HepG2 (cell line): ENCODE measurements at regions not wholly inside any gene's neighbourhood (a gene's known extent, or its start where the extent isn't known, plus 50 kb on each side); places are given as distances from the start of the nearest gene placed in this dataset.

Source experiments
- ATAC-seq: fragments of 200-7000 bp; cut with Tn5 transposase; 3 replicates; pipeline ENCODE4 v1.9.1; 2020; ENCODE audit warnings: mild to moderate bottlenecking, moderate library complexity
- BruUV-seq: library from RNA; stranded (reverse); fragments of 400-500 nt; replicated peaks from 2 replicates; lab custom pipeline; 2021; lab: Mats Ljungman, UMichigan
- CTCF ChIA-PET: fragments of 300-600 bp; formaldehyde crosslinking; extraction: SDS; loops from one replicate; lab custom pipeline; 2021; ENCODE audit warnings: low total read pairs, inconsistent platforms, low intra/inter-chr PET ratio; lab: Yijun Ruan, JAX
- POLR2A ChIA-PET: fragments of 350-600 bp; sonication (Branson Sonifier 250); formaldehyde crosslinking; loops from one replicate; lab custom pipeline; 2020; ENCODE audit warnings: antibody characterized with exemption, inconsistent platforms; lab: Yijun Ruan, JAX
- DNase-seq: peaks from one replicate; pipeline ENCODE4 v3.0.0-alpha.2; 2015; ENCODE audit warnings: low spot score
- FAIRE-seq: peaks from 3 replicates; lab custom pipeline; 2011; peaks lifted over from hg19 to GRCh38; lab: Jason Lieb, UNC
- H2AFZ ChIP-seq: one replicate; pipeline ENCODE4 v1.6.1; 2011; ENCODE audit warnings: low read length, inconsistent platforms
- H3K27ac ChIP-seq: fragments of 300-600 bp; 3 replicates; pipeline ENCODE4 v1.8.0; 2011; ENCODE audit warnings: mixed run types, mild to moderate bottlenecking, mixed read lengths, low read length, inconsistent platforms; ENCODE audit not compliant: insufficient read depth; ENCODE audit errors: extremely low read length
- H3K27me3 ChIP-seq, 2 experiments: fragments of 200-600 bp in 1 of 2; 2 replicates in 1 of 2; 3 replicates in 1 of 2; pipeline versions ENCODE4 v1.6.0 to v1.8.0; 2011; ENCODE audit warnings: low read length in 2 of 2, mild to moderate bottlenecking in 2 of 2, moderate library complexity in 2 of 2, inconsistent platforms in 1 of 2; ENCODE audit not compliant: insufficient read depth in 2 of 2, control insufficient read depth in 1 of 2
- H3K36me3 ChIP-seq, 2 experiments: fragments of 200-600 bp in 1 of 2; replicated peaks in 1 of 2; 2 replicates in 1 of 2; 3 replicates in 1 of 2; pipeline versions ENCODE4 v1.5.1 to v1.8.0; 2011; ENCODE audit warnings: low read length in 2 of 2, inconsistent platforms in 1 of 2; ENCODE audit not compliant: insufficient read depth in 2 of 2, control insufficient read depth in 1 of 2
- H3K4me1 ChIP-seq: 2 replicates; pipeline ENCODE4 v1.5.1; 2012; ENCODE audit warnings: low read length, inconsistent platforms; ENCODE audit not compliant: insufficient read depth
- H3K4me2 ChIP-seq: 2 replicates; pipeline ENCODE4 v1.6.0; 2011; ENCODE audit warnings: low read depth, low read length, inconsistent platforms
- H3K4me3 ChIP-seq, 3 experiments: fragments of 200-600 bp in 1 of 3; sonication (generic), shearing (Covaris generic) in 1 of 3; replicated peaks in 1 of 3; 2 replicates each; pipeline ENCODE4 v1.5.1; 2011 to 2016; ENCODE audit warnings: low read length in 3 of 3, inconsistent platforms in 2 of 3, low read depth in 2 of 3, mild to moderate bottlenecking in 2 of 3, control low read depth in 1 of 3, mixed read lengths in 1 of 3; ENCODE audit not compliant: insufficient read depth in 1 of 3
- H3K79me2 ChIP-seq: one replicate; pipeline ENCODE4 v1.6.1; 2011; ENCODE audit warnings: low read length, inconsistent platforms; ENCODE audit not compliant: insufficient read depth
- H3K9ac ChIP-seq: 2 replicates; pipeline ENCODE4 v1.6.0; 2011; ENCODE audit warnings: mild to moderate bottlenecking, low read depth, low read length, inconsistent platforms; ENCODE audit not compliant: insufficient read depth
- H3K9me3 ChIP-seq: 2 replicates; pipeline ENCODE4 v1.5.1; 2012; ENCODE audit warnings: mild to moderate bottlenecking, low read length
- H4K20me1 ChIP-seq: 2 replicates; pipeline ENCODE4 v1.6.0; 2011; ENCODE audit warnings: inconsistent platforms, mild to moderate bottlenecking, low read length, moderate library complexity; ENCODE audit not compliant: insufficient read depth
- AKAP8 ChIP-seq: sonication (generic); formaldehyde crosslinking; IDR thresholded peaks from 2 replicates; pipeline ENCODE4 v1.5.1; 2020; ENCODE audit warnings: mild to moderate bottlenecking, missing genetic modification reagents
- BHLHE40 ChIP-seq: IDR thresholded peaks from 2 replicates; pipeline ENCODE4 v1.6.1; 2011; ENCODE audit warnings: low read length, improper control_type of control experiment
- DRAP1 ChIP-seq: IDR thresholded peaks from 2 replicates; pipeline ENCODE4 v1.6.1; 2016; ENCODE audit warnings: missing genetic modification reagents, missing compliant biosample characterization
- MEF2D ChIP-seq: sonication (generic); formaldehyde crosslinking; IDR thresholded peaks from 2 replicates; pipeline ENCODE4 v1.5.1; 2020; ENCODE audit warnings: mild to moderate bottlenecking, missing genetic modification reagents
- NCOA1 ChIP-seq: sonication (generic); formaldehyde crosslinking; IDR thresholded peaks from 2 replicates; pipeline ENCODE4 v1.9.0; 2021; ENCODE audit warnings: missing genetic modification reagents
- POLR2A ChIP-seq, 2 experiments: IDR thresholded peaks; 2 replicates each; pipeline ENCODE4 v1.6.1; 2011; ENCODE audit warnings: low read depth in 2 of 2, low read length in 2 of 2, mild to moderate bottlenecking in 1 of 2, moderate library complexity in 1 of 2; ENCODE audit not compliant: insufficient read depth in 1 of 2
- RELA ChIP-seq: sonication (generic); formaldehyde crosslinking; IDR thresholded peaks from 2 replicates; pipeline ENCODE4 v1.4.0; 2020; ENCODE audit warnings: missing genetic modification reagents
- SRSF4 ChIP-seq: fragments of 200-400 bp; formaldehyde crosslinking; IDR thresholded peaks from one replicate; pipeline ENCODE4 v1.6.1; 2018; ENCODE audit warnings: mild to moderate bottlenecking, low read depth, low read length, moderate library complexity; ENCODE audit not compliant: poor library complexity, severe bottlenecking
- ZNF607 ChIP-seq: sonication (generic); formaldehyde crosslinking; IDR thresholded peaks from 2 replicates; pipeline ENCODE4 v1.5.1; 2020; ENCODE audit warnings: missing genetic modification reagents, mild to moderate bottlenecking, borderline replicate concordance
- ZNF720 ChIP-seq: sonication (generic); formaldehyde crosslinking; IDR thresholded peaks from 2 replicates; pipeline ENCODE4 v1.4.0; 2020; ENCODE audit warnings: missing genetic modification reagents
- WGBS: methylation state at CpG from one replicate; pipeline ENCODE4 v1.1.6; 2017; ENCODE audit warnings: low lambda C conversion rate; 5-methylcytosine and 5-hydroxymethylcytosine counted together
- in situ Hi-C: cut with HindIII; loops from 2 replicates; pipeline ENCODE4 v1.10.0; 2017; ENCODE audit warnings: low pct_unique_long_range_greater_than_20kb; ENCODE audit not compliant: extremely low pct_ligation_motif_present
- intact Hi-C: fragments of 100-400 bp; cut with micrococcal nuclease; formaldehyde crosslinking; loops from one replicate; pipeline ENCODE4 v1.10.0; 2022; ENCODE audit not compliant: unreplicated experiment

DNA sequence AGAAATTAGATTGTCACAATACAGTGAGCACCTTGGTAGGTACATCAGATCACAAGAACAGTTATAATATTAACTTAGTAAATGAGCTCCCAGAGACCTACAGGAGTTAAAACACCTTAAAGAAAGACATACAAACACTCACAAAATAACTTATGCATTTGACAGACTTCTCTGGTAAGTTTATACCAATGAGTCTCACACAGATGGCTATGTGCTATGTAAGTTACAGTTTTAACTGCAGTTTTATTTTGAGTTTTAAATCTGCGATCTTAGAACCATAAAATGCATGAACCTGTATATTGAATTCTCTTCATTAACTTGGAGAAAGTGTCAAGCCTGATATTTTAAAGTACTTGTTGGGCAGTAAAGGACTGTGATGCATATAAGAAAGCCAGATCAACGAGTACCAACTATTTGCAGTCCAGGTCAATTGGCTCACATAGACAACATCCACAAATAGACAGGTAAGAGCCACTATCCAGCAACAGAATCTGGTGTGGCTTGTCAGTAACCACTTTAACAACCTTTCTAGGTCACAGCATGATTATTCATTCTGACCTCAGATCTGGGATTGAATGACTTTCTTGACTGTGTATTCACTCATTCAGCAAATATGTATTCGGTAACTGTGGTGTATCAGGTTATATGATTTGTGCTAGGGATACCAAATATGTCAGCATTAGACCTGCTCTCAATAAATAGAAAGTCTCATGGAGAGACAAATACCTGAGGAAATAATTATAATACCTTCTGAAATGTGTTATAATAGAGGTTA, 856.6 kb upstream of the MGAT4C start (continued):
- TF ChIP-seq DRAP1 (CRISPR knock-in tag) = no peak
- TF ChIP-seq NCOA1 (CRISPR knock-in tag) = no peak
- TF ChIP-seq BHLHE40 = no peak
- TF ChIP-seq AKAP8 = no peak

DNA sequence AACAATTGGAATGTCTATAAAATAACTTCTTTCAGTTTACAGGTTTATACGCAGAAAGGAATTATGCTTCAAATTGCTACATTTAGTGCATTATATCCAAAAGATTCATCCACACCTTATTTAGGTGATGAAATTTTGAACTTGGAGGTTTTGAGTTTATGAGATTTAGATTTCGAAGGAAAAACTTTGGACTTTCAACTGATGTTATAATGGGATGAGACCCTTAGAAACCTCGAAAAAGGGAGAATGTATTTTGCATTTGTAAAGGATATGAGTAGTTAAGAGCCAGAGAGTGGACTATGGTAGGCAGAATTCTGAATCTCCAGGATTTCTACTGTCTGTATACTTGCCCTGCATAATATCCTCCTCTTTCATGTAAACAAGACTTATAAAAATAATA, 851.6 kb upstream of the MGAT4C start:
- WGBS = 0% methylated on average over 3 of the region's 3 CpGs
- CTCF ChIA-PET = no interaction called here
- Histone ChIP-seq H3K36me3 (no peaks in the 10 kb centered on the region), H3K9ac (no peak overlapping the region), H2AFZ (no peak overlapping the region), H4K20me1 (no peaks in the 10 kb centered on the region), H3K9me3 (peaks cover 33% of the 10 kb centered on the region), H3K79me2 (no peaks in the 10 kb centered on the region), H3K27me3 (no peaks in the 10 kb centered on the region), H3K4me3 (no peak overlapping the region), H3K4me2 (no peak overlapping the region), H3K27ac (no peak overlapping the region)
- FAIRE-seq (no peak), ATAC-seq (no peak), DNase-seq (no peak)
- BruUV-seq = no TSS peak
- intact Hi-C loops = no loop called here
- POLR2A ChIA-PET = no interaction called here
- in situ Hi-C loops = no loop called here
- TF ChIP-seq SRSF4 (no peak), POLR2A (IDR thresholded peaks at IDR 0.05; ENCODE audit: insufficient read depth in 1 of 2, low read depth in 2 of 2, low read length in 2 of 2) (no peak), RELA (CRISPR knock-in tag) (no peak), ZNF607 (CRISPR knock-in tag) (no peak), MEF2D (CRISPR knock-in tag) (no peak), ZNF720 (no peak)
- TF ChIP-seq, all 625 proteins: peak for 0
- H3K4me1 ChIP-seq = no peaks in the 10 kb centered on the region
